NCI-H1694 (cell line): ENCODE measurements at regions not wholly inside any gene's neighbourhood (a gene's known extent, or its start where the extent isn't known, plus 50 kb on each side); places are given as distances from the start of the nearest gene placed in this dataset.

Source experiments
- DNase-seq: peaks from one replicate; lab custom pipeline; 2025; lab: John Stamatoyannopoulos, UW

DNA sequence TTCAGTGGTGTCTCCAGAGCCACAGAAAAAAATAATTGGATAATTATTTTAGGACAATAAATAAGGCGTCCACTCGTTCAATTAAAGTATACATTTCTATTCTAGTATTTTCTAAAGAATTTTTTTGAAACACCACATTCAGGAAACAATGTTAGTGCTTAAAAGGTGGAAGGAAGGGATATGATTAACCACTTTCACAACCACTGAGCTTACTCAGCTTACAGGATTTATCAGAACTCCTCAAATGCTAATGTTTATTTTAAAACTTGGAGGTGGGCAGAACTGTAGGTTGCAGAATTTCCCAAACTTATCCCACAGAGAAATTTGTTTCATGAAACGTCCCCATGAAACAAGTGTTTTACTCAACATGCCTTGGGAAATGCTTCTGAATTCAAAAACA, 54.3 kb upstream of the MAGEB2 start:
- no peak for DNase-seq
